Cardiac muscle cell (in vitro differentiated cells and primary cell): ENCODE measurements at regions not wholly inside any gene's neighbourhood (a gene's known extent, or its start where the extent isn't known, plus 50 kb on each side); places are given as distances from the start of the nearest gene placed in this dataset.
"Not testable (repeated sequence)": the region's sequence is repeated elsewhere in the genome, so short reads cannot be mapped to it uniquely, and the experiment has no call there.

Experiments used
- DNase-seq, 2 donors: peaks; one replicate each; pipeline versions ENCODE4 v3.0.0 to v3.0.0-alpha.2; 2010 to 2017; ENCODE audit warnings: low read depth in 1 of 2, low spot score in 1 of 2
- H3K27ac ChIP-seq: fragments of 200-600 bp; sonication (generic); 2 replicates; pipeline ENCODE4 v1.5.1; 2016
- H3K27me3 ChIP-seq: fragments of 200-600 bp; sonication (generic); 2 replicates; pipeline ENCODE4 v1.6.0; 2016; ENCODE audit warnings: control low read depth
- H3K36me3 ChIP-seq: fragments of 200-600 bp; sonication (generic); 2 replicates; pipeline ENCODE4 v1.5.1; 2016; ENCODE audit warnings: control low read depth
- H3K4me1 ChIP-seq: fragments of 200-600 bp; sonication (generic); 2 replicates; pipeline ENCODE4 v1.8.1; 2017; ENCODE audit warnings: low read depth, mild to moderate bottlenecking, mixed run types
- H3K4me3 ChIP-seq: fragments of 200-600 bp; sonication (generic); 2 replicates; pipeline ENCODE4 v1.5.1; 2016; ENCODE audit warnings: mild to moderate bottlenecking
- H3K9me3 ChIP-seq: fragments of 200-600 bp; sonication (generic); 2 replicates; pipeline ENCODE4 v1.5.1; 2017; ENCODE audit warnings: low read depth, mild to moderate bottlenecking, control low read depth
- CTCF ChIP-seq: IDR thresholded peaks from 2 replicates; pipeline ENCODE4 v1.5.1; 2012; ENCODE audit warnings: low read depth, mild to moderate bottlenecking, low read length

GRCh38 chr19:30256496-30256850, 115.7 kb upstream of the ZNF536 start:
- DNase-seq = no peak
- H3K9me3 ChIP-seq = no peaks in the 10 kb centered on the region
- H3K4me3 ChIP-seq = no peak overlapping the region
- H3K27ac ChIP-seq = no peak overlapping the region
- H3K36me3 ChIP-seq = no peaks in the 10 kb centered on the region
- peaks cover 18% of the 10 kb centered on the region for H3K4me1 ChIP-seq
- no peaks in the 10 kb centered on the region for H3K27me3 ChIP-seq
- no peak for TF ChIP-seq CTCF

GRCh38 chr19:30263830-30264381, 108.3 kb upstream of the ZNF536 start:
- Histone ChIP-seq H3K4me1 (no peaks in the 10 kb centered on the region), H3K27me3 (no peaks in the 10 kb centered on the region), H3K4me3 (no peak overlapping the region), H3K27ac (no peak overlapping the region), H3K36me3 (no peaks in the 10 kb centered on the region), H3K9me3 (no peaks in the 10 kb centered on the region)
- no peak for TF ChIP-seq CTCF
- DNase-seq = no peak

- H3K4me1 ChIP-seq, H3K27ac ChIP-seq, H3K27me3 ChIP-seq, H3K4me3 ChIP-seq, H3K36me3 ChIP-seq, DNase-seq, H3K9me3 ChIP-seq: not testable (repeated sequence)
Measured at GRCh38 chr19:30265918-30266317, 106.3 kb upstream of the ZNF536 start.

GRCh38 chr19:30266687-30267086, 105.5 kb upstream of the ZNF536 start:
- no peaks in the 10 kb centered on the region for H3K4me1 ChIP-seq
- DNase-seq = no peak
- H3K4me3 ChIP-seq = no peak overlapping the region
- no peak for TF ChIP-seq CTCF
- no peaks in the 10 kb centered on the region for H3K27me3 ChIP-seq
- H3K36me3 ChIP-seq = no peaks in the 10 kb centered on the region
- H3K9me3 ChIP-seq = no peaks in the 10 kb centered on the region
- H3K27ac ChIP-seq = no peak overlapping the region

- Histone ChIP-seq H3K27me3 (no peaks in the 10 kb centered on the region), H3K4me1 (no peaks in the 10 kb centered on the region), H3K4me3 (no peak overlapping the region), H3K27ac (no peak overlapping the region), H3K36me3 (no peaks in the 10 kb centered on the region), H3K9me3 (no peaks in the 10 kb centered on the region)
- DNase-seq = no peak
- TF ChIP-seq CTCF = no peak
Measured at GRCh38 chr19:30267332-30267731, 104.9 kb upstream of the ZNF536 start.

- no peaks in the 10 kb centered on the region for H3K4me1 ChIP-seq
- no peak for TF ChIP-seq CTCF
- H3K4me3 ChIP-seq = no peak overlapping the region
- DNase-seq = no peak
- H3K36me3 ChIP-seq = no peaks in the 10 kb centered on the region
- H3K27me3 ChIP-seq = no peaks in the 10 kb centered on the region
- no peaks in the 10 kb centered on the region for H3K9me3 ChIP-seq
- H3K27ac ChIP-seq = no peak overlapping the region
Measured at GRCh38 chr19:30268601-30269000, 103.6 kb upstream of the ZNF536 start.
